ENCODE measurements at regions not wholly inside any gene's neighbourhood (a gene's known extent, or its start where the extent isn't known, plus 50 kb on each side); places are given as distances from the start of the nearest gene placed in this dataset.
"Not testable (repeated sequence)": the region's sequence is repeated elsewhere in the genome, so short reads cannot be mapped to it uniquely, and the experiment has no call there.

DNA sequence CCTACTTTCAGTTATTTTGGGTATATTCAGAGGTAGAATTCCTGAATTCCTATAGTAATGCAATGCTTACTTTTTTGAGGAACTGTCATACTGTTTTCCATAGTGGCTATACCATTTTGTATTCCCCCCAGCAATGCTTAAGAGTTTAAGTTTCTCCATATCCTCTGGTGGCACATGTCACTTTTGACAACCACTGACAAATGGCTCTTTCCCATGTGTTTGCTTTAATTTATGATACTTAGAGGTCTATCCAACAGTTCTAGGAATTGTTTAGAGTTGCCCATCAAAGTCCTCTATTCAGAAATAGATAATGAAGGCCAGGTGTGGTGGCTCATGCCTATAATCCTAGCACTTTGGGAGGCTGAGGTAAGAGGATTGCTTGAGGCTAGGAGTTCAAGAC, 128.9 kb upstream of the CFAP20DC start:
- no peak for DNase-seq
- Histone ChIP-seq H3K4me1 (no peaks in the 10 kb centered on the region), H3K9me3 (peaks cover 0 to 5% (median 0%) of the 10 kb centered on the region in 4 donors), H3K36me3 (no peaks in the 10 kb centered on the region), H3K27me3 (no peaks in the 10 kb centered on the region), H3K27ac (no peak overlapping the region), H3K4me3 (no peak overlapping the region)
- TF ChIP-seq, protein P1, sequence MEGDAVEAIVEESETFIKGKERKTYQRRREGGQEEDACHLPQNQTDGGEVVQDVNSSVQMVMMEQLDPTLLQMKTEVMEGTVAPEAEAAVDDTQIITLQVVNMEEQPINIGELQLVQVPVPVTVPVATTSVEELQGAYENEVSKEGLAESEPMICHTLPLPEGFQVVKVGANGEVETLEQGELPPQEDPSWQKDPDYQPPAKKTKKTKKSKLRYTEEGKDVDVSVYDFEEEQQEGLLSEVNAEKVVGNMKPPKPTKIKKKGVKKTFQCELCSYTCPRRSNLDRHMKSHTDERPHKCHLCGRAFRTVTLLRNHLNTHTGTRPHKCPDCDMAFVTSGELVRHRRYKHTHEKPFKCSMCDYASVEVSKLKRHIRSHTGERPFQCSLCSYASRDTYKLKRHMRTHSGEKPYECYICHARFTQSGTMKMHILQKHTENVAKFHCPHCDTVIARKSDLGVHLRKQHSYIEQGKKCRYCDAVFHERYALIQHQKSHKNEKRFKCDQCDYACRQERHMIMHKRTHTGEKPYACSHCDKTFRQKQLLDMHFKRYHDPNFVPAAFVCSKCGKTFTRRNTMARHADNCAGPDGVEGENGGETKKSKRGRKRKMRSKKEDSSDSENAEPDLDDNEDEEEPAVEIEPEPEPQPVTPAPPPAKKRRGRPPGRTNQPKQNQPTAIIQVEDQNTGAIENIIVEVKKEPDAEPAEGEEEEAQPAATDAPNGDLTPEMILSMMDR (IDR thresholded peaks at IDR 0.05): no peak
- no peak for TF ChIP-seq EP300 (IDR thresholded peaks at IDR 0.05)
- TF ChIP-seq POLR2A (IDR thresholded peaks at IDR 0.05): no peak
- no peak for TF ChIP-seq POLR2AphosphoS5 (IDR thresholded peaks at IDR 0.05)
- intact Hi-C loops (cut with DNase I): no loop called here

DNA sequence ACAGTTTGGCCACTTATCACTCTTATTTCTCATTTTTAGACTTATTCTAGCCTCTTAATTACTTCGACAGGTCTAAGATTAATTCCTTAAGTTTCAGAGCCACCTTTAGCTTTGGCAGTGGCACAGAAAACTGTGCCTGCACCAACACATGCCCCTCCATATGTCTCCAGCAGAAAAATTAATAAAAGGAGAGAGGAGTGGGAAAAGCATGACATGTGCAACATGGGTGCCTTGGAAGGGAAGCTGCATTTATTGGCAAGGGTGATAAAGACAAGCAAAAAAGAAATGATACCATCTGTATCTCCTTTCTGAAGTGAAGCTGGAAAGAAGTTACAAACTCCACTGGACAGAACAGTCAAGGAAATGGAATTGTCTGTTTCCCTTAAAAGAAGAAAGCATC, 121.7 kb upstream of the CFAP20DC start:
- H3K27me3 ChIP-seq: no peaks in the 10 kb centered on the region
- TF ChIP-seq POLR2A (IDR thresholded peaks at IDR 0.05) (no peak), EP300 (IDR thresholded peaks at IDR 0.05) (no peak), POLR2AphosphoS5 (IDR thresholded peaks at IDR 0.05) (no peak)
- TF ChIP-seq, protein P1 (IDR thresholded peaks at IDR 0.05): no peak
- H3K27ac ChIP-seq: no peak overlapping the region
- intact Hi-C loops (cut with DNase I): no loop called here
- H3K36me3 ChIP-seq: no peaks in the 10 kb centered on the region
- no peak overlapping the region for H3K4me3 ChIP-seq
- WGBS, 2 donors: 83 to 88% methylated on average over 1 of the region's 1 CpG
- H3K9me3 ChIP-seq: peaks cover 0 to 5% (median 0%) of the 10 kb centered on the region in 4 donors
- DNase-seq: no peak
- no peaks in the 10 kb centered on the region for H3K4me1 ChIP-seq

DNA sequence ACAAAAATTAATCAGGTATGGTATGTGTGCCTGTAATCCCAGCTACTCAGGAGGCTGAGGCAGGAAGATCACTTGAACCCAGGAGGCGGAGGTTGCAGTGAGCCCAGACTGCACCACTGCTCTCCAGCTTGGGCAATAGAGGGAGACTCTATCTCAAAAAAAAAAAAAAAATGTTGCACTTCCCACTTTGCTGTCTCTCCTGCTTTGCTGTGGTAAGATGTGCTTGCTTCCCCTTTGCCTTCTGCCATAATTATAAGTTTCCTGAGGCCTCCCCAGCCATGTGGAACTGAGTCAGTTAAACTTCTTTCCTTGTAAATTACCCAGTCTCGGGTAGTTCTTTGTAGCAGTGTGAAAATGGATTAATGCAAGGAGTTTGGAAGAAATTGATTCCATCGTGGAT, 120.3 kb upstream of the CFAP20DC start:
- intact Hi-C loops (cut with DNase I); H3K27ac ChIP-seq: not testable (repeated sequence)
- 87 to 88% methylated on average over 3 of the region's 3 CpGs for WGBS, 2 donors

DNA sequence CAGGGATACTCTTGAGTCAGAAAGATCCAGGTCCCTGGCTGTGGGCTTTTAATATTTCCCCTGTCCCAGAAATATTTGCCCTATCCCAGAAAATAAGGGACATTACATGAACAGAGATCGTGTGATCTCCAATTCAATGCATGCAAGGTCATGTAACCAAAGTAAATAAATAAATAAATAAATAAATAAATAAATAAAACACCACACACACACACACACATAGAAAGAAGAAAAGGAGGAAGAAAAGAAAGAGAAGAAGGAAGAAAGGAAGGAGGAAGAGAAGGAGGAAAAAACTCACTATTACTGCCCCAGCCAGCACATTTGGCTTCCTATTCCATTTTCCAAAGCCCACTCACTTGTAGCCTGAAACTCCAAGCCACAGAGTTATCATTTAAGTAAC, 117.9 kb upstream of the CFAP20DC start:
- Histone ChIP-seq H3K36me3 (no peaks in the 10 kb centered on the region), H3K27me3 (no peaks in the 10 kb centered on the region), H3K4me1 (no peaks in the 10 kb centered on the region), H3K27ac (no peak overlapping the region), H3K9me3 (no peaks in the 10 kb centered on the region), H3K4me3 (no peak overlapping the region)
- intact Hi-C loops (cut with DNase I): no loop called here
- no peak for DNase-seq
- 50 to 82% methylated on average over 1 of the region's 1 CpG for WGBS, 2 donors
- no peak for TF ChIP-seq POLR2AphosphoS5 (IDR thresholded peaks at IDR 0.05)
- no peak for TF ChIP-seq EP300 (IDR thresholded peaks at IDR 0.05)
- TF ChIP-seq, protein P1 (IDR thresholded peaks at IDR 0.05): no peak
- no peak for TF ChIP-seq POLR2A (IDR thresholded peaks at IDR 0.05)

More for the DNA sequence above, 120.3 kb upstream of the CFAP20DC start:
- not testable (repeated sequence) for H3K4me3 ChIP-seq, DNase-seq, H3K36me3 ChIP-seq, H3K27me3 ChIP-seq, H3K9me3 ChIP-seq, H3K4me1 ChIP-seq

DNA sequence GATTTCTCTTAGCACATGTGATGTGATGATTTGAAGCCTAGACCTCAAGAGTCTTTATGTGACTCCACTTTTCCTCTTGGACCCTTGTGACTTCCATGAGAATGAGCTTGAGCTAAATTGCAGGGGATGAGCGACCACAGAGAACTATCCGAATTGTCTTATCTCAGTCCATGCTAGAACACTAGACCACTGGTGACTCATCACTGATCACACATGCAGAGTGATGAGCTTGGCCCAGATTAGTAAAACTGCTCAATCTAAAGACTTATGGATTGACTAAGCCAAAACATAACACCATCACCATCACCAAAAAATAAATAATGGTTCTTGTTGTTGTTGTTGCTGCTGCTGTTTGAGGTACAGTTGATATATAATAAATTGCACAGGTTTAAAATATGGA, 114.1 kb upstream of the CFAP20DC start:
- no peak for DNase-seq
- Histone ChIP-seq H3K4me3 (no peak overlapping the region), H3K27me3 (no peaks in the 10 kb centered on the region), H3K27ac (no peak overlapping the region), H3K36me3 (no peaks in the 10 kb centered on the region), H3K4me1 (no peaks in the 10 kb centered on the region), H3K9me3 (no peaks in the 10 kb centered on the region)
- TF ChIP-seq, protein P1 (IDR thresholded peaks at IDR 0.05): no peak
- intact Hi-C loops (cut with DNase I): no loop called here
- WGBS, 2 donors: 93 to 97% methylated on average over 2 of the region's 2 CpGs

All from sigmoid colon (tissue), 6 donors.